HG02759 (cell line): ENCODE measurements at regions not wholly inside any gene's neighbourhood (a gene's known extent, or its start where the extent isn't known, plus 50 kb on each side); places are given as distances from the start of the nearest gene placed in this dataset.
A peak's percentile ranks its signal among the peaks of the same experiment; 100 is the strongest.

Experiments
- ATAC-seq: cut with Tn5 transposase; IDR thresholded peaks from one replicate; pipeline ENCODE4 v1.9.1; 2021; ENCODE audit warnings: mild to moderate bottlenecking, moderate library complexity; ENCODE audit not compliant: unreplicated experiment

DNA sequence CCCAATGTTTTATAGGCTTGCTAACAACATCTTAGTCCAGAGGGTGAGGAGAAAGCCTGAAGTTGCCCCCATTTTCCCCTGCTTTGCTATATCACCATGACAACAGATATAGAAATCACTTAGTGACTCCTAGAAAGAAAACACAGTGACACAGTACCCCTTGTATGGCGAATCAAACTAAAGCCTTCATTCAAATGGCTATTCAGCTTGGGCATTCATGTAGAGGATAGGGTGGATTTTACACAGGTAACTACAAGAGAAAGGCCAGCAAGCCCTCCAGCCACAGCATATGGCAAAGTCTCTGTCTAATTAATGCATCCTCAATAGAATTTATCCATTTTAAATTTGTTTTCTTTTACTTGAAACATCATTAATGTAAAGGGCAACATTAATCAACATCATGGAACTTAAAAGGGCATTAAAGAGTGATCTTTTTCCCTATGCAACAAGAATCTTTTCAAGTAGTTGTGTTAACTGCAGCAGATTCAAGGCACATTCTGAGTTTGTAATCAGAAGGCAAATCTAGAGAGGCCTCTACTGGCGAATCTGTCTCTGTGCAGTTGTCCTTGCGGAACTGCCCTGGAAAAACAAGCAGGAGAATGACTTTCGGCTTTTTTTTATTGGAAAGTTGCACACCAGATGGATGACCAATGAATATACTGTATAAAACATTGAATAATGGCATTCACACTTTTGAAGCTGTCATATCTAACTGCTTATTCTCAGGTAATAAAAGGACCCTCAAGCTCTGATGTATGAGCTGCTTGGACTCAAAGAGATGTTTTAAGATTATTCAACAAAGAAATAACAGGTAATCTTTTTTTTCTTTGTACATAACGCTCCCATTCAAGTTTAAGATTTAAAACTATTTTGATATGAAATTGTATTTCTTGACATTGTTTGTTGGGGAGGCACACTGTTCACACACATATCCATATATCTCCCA, 621.7 kb upstream of the AGTR1 start:
- no peak for ATAC-seq

DNA sequence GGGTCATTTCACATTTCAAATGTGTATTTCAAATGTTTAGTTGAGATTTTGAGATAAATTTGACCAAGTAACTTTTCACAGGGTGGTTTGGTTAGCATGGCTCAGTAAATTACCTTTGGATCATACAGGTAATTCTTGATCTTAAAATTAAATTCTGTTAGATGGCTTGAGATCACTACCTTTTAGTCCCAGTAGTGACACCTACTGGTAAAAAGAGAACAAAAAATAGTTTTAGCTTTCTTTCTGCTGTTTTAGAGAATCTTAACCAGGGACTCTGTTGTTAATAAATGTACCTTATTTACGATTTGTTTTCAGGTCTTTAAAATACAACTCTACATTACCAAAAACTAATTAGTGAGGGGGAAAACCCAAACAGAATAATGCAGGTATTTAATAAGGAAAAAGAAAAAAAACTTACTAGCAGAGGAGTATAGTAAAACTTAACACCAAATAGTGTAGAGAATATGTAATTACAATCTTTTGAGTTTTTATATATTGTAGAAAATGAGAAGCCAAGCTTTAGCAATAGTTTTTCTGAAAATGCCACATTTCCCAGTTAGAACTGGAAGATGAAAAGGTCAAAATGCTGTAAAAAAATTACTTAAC, 620.3 kb upstream of the AGTR1 start:
- ATAC-seq = peak; percentile 43

DNA sequence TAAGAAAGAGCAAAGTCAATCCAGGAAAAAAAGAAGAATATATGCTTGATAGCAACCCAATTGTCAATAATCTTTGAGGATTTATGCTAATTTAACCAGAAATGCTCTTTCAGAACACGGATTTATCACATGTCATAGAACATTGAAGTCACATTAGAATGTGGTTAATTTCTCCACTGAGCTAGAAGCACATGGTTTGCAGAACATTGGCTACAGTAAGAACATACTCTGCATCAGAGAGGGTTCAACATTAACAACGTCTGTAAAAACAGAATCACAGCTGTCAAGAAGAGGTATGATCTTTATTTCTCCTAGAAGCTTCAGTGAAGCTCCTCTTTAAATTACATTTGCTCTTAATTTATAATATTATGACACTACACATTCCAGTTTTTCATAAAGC, 619.7 kb upstream of the AGTR1 start:
- ATAC-seq = no peak

DNA sequence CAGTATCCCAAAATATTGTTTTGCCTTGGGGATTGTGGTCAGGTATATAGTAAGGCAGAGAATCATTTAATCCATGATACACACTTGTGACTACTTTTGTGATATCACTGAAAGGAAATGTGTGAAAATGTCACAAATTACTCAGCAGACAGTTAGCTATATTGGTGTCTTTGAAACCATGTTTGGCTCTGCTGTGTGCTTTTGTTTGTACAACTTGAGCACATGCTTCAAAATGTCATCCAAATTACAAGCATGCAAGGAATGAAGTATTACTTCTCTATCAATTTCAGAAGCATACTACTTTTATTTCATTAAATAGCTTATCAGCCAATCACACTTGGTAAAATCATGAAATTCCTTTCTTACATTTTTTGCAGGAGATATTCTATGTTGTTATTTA, 619.0 kb upstream of the AGTR1 start:
- ATAC-seq = no peak

DNA sequence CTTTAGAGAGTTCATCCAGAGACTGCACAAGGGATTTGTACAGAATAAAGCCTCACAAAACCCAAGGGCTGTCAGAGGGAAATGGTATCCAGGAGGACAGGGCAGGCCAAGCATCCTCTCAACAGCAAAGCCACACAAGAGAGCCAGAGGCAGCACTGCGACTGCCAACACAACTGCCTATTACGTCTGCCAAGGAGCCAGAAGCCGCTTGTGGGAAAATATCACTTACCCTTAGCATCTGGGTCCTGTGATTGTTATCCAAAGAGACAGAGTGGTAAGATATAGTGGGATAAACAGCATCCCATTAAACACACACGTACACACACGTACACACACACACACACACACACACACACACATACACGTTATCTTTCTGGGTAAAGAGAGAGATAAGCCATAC, 618.3 kb upstream of the AGTR1 start:
- no peak for ATAC-seq

DNA sequence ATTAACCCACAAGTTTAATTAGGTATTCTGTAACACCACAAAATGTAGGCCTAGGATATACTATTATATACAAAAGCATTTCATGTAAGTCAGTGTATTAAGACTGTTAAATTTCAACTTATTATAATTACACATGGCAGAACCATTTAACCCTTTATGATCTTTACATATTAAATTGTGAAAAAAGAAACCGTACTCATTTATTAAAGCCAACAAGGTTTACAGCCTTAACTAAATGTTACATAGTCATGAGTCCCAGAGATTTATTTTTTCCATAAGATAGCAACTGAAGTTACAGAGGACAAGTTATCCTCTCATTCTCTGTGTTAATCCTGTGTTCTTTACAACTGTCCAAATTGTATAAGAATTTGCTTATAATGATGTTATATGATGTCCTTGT, 615.8 kb upstream of the AGTR1 start:
- no peak for ATAC-seq

DNA sequence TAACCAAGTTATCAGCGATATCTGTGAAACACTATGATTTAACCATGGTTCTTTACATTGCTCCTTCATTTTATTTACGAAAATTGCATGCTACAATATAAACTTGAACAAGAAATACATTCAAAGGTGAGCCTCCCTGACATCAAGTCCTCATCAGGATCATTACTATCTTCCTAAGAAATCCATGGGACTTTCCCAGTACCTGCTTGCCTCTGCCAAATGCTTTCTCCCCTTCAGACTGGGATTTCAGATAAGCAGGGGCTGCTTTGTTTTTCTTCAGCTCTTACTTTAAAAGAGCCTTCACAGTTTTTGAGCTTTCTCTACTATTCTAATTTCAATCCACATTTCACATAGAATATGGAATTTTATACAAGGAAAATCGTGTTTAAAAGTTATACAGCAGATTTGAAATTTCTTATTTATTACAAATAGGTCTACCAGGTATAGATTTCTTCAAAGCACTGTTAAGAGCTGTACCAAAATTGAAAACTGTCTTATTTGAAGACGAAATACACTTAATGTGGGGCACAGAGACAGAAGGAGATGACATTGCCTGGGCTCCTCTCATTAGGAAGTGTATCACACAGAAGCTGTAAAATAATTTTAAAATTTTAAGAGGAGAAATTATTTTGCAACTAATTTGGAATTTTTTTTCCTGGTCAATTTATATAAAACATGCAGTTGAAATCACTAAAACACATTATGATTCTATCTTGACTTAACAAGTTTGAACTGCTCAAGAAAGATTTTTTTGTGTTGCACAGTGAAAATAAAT, 615.0 kb upstream of the AGTR1 start:
- ATAC-seq = no peak

DNA sequence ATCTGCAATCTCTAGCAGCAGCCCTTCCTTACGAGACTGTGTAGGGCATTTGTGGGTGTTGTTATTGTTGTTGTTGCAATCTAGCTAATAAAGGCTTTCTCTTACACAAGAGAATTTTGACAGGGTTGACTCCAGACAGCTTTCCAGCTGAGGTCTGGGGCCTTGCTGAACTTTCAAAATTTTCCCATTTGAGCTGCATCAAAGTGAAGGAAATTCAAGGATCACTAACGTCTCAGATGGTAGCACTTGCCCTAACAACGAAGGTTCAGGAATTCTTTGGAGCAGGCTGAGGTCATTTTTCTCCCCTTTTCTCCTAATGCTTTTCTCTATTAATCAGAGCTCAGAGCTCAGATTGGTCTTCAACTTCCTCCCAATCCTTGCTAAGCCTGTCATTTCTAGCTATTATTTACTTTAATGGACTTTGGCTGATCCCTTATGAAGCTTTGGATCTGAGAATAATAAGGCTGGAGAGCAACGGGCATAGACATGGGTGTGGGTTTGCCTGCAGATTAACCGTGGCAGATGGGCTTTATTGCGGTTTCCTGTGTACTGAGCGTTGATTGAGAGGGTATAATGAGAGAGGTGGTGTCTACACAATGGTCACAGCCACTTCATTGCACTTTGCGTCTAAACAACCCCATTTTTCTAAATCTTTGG, 614.0 kb upstream of the AGTR1 start:
- ATAC-seq = no peak

DNA sequence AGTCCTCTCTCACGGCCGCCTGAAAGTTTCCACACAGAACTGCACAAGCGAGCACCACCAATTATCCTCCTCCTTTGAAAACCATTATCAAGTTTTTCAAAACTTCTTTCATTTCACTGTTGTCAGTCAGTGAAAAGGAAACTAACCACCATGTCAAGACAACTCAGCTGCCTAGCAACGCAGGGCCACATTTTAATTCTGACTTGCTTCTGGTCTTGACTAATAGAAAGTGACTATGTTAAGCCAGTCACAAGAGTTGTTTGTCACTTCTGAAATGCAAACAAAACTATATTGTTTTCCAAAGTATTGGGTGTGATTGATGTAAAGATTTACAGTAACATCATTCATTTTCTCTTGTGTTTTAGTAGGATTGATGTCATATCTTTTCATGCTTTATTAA, 612.8 kb upstream of the AGTR1 start:
- ATAC-seq = peak; percentile 88

DNA sequence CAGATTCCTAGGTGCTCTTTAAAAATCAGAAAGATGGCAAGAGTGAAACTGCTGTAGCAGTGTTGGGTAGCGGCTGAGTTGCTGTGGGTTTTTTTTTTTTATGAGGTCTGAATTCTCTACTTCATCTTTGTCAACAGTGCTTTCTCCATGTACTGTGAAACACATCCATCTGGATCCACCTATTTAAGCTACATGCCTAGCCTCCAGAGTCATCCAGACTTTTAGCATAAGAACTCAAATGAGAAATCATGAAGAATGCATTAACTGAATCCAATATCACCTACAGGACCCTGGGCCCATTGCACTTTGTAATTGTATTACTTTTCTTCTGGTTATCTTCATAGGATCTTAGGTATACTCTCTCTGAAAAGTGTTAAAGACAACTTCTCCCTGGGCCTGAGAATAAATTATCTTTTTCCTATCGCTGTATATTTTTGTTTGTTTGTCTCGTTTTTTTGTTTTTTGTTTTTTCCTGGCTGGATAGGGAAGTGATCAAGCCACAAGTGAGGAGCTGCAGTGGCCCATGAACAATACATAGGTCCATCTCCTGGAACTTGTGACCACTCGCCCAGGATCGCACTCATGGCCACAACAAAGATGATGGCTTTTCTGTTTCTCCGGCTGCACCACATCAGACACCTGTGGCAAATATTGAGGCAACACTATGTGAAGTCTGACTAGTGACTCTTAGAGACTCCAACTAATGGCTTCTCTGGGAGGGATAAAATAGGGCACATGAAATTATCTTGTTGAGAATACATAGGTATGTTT, 609.9 kb upstream of the AGTR1 start:
- ATAC-seq = no peak

DNA sequence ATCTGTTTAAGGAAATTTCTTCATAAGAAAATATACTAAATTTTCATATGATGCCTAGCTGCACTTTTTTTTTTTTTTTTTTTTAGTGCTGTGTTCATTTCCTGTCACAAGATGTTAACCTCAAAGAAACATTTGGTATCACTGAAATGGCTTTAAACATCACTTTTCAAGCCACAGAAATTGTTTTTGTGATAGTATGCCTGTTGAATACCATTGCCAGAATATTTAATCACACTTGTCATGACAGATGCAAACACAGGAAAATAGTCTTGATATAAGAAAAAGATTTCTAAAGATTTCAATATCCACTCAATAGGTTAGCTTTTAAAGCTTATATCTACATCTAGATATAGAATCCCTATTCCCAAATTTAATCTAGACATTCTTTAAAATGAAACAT, 608.5 kb upstream of the AGTR1 start:
- ATAC-seq = no peak

DNA sequence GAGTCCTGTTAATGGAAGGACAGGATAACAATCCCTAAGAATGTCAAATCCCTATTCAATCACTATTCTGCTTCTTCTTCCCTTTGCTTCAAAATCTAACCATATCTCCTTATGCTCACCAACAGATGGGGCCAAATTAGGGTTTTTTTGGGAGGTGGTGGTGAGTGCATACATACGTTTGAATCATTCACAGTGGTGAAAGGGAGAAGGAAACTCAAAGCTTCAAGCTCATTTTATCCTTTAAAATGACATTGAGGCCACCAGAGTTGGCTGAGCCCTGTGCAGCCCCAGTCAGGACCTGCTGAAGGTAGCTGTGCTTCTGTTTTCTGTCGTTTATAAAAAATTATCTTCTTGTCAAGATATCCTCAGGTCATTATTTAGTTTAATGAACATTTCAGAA, 607.5 kb upstream of the AGTR1 start:
- ATAC-seq = no peak

DNA sequence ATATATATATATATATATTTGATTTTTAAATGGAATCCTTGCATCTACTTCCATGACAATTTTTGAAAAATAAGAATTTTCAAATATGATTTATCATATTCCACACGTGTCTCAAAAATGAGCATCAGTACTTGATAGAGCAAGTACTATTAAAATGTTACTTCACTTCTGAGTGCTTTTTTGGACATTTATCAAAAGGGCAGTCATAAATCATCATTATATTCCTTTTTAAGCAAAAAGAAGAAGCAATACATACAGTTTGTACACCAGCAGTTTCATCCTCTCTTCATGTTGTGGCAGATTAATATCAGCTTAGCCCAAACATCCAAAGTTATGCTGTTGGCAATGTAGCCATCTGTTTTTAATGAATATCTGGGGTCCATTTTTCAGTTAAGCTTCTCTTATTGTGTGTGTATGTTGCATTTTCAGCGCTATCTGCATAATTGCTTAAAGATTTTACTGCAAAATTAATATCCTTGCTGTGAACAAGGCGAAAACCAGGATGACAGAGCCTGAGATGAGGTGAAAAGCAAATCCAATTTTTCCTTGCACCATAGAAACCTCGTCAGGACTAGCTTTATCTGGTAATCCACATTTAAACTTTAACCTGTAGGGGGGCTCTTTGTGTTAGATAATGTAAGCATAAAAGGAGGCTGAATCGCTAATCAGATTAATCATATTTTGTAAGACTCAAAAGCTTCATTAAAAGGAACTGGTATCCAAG, 604.9 kb upstream of the AGTR1 start:
- ATAC-seq = no peak

DNA sequence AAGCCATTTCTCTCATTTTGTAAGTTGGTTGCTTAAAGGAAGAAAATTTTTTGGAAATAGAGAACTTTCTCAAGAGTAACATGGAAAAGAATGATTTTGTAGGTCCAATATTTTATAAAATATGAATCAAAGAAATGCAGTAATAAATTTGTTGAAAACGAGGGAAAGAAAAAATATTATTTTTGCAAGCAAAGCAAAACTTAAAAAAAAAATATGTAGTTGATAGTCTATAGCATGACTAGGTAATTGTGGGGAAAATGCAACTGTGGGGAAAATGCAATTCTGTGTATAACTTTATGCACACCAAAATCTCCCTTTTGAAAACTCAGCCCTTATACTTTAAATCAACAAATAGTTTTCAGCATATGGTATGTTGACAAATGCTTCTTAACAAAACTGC, 604.0 kb upstream of the AGTR1 start:
- ATAC-seq = no peak

DNA sequence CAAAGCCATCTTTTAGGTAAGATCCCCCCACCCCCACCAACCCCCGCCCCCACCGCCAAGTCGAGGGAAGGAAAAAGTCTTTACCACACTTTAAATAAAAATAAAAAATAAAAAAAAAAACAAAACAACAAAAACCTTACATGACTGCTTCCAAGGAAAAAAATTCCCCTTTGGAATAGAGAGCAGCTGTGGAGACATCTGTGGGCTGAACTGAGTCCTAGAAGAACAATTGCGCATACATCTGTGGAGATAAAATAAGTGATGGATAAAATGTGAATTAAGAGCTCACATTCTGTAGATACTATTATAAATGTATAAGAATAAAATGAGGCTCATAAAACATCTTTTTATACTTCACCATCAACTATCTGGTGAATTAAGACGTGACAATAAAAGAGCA, 601.7 kb upstream of the AGTR1 start:
- ATAC-seq = no peak

DNA sequence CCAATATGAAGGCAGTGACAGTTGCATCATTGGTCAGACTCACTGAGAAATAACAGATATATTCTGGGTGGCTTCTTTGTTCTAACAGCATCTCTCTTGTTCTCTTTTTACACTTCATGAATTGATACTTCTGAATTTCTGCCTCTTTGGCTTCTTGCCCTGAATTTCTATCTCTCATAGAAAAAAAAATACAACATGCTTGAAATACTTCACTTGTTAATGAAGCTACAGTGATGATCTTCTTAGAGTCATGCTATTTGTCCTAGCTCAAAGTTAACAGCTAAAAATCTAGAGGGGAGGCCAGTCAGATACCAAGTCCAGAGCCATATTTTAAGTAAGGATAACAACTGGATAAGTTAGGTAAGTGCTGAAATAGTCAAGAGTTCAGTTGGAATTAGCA, 597.2 kb upstream of the AGTR1 start:
- no peak for ATAC-seq

DNA sequence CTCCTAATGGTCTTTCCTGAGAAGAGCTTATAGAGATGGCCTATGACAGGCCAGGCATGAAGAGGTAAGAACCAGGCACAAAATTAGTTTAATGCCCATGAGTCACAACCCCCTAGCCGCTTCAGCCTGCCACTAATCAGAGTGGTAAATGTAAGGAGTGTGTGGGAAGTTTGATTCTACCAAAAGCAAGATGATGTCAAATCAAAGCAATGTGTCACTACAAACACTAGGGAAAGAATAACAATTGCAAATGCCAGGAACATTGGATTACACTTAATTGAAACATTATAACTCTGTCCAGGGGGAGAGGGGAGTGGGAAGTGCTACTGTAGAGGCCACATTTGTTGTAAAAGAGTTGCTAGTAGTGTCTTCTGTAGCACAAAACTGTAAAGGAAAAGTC, 596.6 kb upstream of the AGTR1 start:
- no peak for ATAC-seq

DNA sequence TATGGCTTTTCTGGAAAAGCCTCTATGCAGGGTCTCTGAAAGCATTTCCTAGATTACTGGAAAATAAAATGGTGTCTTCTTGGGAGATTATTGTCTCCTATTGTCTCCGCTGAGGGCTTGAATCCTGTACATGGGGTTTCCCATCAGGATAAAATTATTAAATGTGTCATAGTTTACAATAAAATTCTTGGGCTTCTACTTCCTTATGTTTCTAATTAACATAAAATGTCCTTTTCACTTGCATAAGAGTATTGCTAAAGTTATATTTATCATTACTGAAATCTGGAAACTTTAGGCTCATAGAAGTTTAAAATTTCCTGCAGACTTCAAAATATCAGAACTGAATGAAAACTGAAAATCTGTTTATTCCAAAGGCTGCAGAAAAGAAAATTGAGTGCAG, 595.5 kb upstream of the AGTR1 start:
- no peak for ATAC-seq

DNA sequence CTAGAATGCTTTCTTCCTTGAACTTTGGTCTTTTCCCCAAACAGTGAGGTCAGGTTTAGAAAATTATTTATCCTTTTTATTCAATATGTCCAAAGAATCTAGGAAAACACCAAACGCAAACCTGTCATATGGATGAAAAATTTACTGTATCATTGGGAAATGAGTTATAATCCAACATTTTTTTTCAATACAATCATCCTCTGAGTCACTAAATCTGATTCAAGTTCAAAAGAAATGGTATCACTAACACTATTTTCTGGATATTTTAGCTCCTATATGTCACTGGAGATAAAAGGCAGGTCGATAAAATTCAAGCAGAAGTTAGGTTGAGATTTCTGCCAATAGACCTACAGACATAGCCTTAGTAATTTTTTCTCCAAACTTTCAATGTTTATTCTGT, 591.6 kb upstream of the AGTR1 start:
- no peak for ATAC-seq

DNA sequence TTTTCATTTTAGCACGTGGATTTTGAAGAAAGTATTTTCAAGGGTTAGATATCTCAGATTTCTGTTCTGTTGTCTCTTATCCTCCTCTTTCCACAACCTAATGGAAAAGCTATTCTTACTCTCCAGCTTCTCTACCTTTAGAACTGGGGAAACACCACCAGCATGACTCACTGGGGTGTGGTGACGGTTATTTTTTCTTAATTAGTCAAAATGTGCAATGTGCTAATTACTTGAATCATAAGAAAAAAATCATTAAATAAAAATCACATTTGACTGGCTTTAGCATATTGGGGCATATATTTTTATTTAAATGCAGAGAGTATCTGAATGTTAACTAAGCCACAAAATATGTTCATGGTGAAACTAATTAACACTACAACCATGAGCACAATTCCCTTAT, 570.7 kb upstream of the AGTR1 start:
- no peak for ATAC-seq
